HepG2 (cell line): ENCODE measurements at regions not wholly inside any gene's neighbourhood (a gene's known extent, or its start where the extent isn't known, plus 50 kb on each side); places are given as distances from the start of the nearest gene placed in this dataset.

Experiments used
- ATAC-seq: fragments of 200-7000 bp; cut with Tn5 transposase; 3 replicates; pipeline ENCODE4 v1.9.1; 2020; ENCODE audit warnings: mild to moderate bottlenecking, moderate library complexity
- BruUV-seq: library from RNA; stranded (reverse); fragments of 400-500 nt; replicated peaks from 2 replicates; lab custom pipeline; 2021; lab: Mats Ljungman, UMichigan
- CTCF ChIA-PET: fragments of 300-600 bp; formaldehyde crosslinking; extraction: SDS; loops from one replicate; lab custom pipeline; 2021; ENCODE audit warnings: low total read pairs, inconsistent platforms, low intra/inter-chr PET ratio; lab: Yijun Ruan, JAX
- POLR2A ChIA-PET: fragments of 350-600 bp; sonication (Branson Sonifier 250); formaldehyde crosslinking; loops from one replicate; lab custom pipeline; 2020; ENCODE audit warnings: antibody characterized with exemption, inconsistent platforms; lab: Yijun Ruan, JAX
- DNase-seq: peaks from one replicate; pipeline ENCODE4 v3.0.0-alpha.2; 2015; ENCODE audit warnings: low spot score
- FAIRE-seq: peaks from 3 replicates; lab custom pipeline; 2011; peaks lifted over from hg19 to GRCh38; lab: Jason Lieb, UNC
- H2AFZ ChIP-seq: one replicate; pipeline ENCODE4 v1.6.1; 2011; ENCODE audit warnings: low read length, inconsistent platforms
- H3K27ac ChIP-seq: fragments of 300-600 bp; 3 replicates; pipeline ENCODE4 v1.8.0; 2011; ENCODE audit warnings: mixed run types, mild to moderate bottlenecking, mixed read lengths, low read length, inconsistent platforms; ENCODE audit not compliant: insufficient read depth; ENCODE audit errors: extremely low read length
- H3K27me3 ChIP-seq, 2 experiments: fragments of 200-600 bp in 1 of 2; 2 replicates in 1 of 2; 3 replicates in 1 of 2; pipeline versions ENCODE4 v1.6.0 to v1.8.0; 2011; ENCODE audit warnings: low read length in 2 of 2, mild to moderate bottlenecking in 2 of 2, moderate library complexity in 2 of 2, inconsistent platforms in 1 of 2; ENCODE audit not compliant: insufficient read depth in 2 of 2, control insufficient read depth in 1 of 2
- H3K36me3 ChIP-seq, 2 experiments: fragments of 200-600 bp in 1 of 2; replicated peaks in 1 of 2; 2 replicates in 1 of 2; 3 replicates in 1 of 2; pipeline versions ENCODE4 v1.5.1 to v1.8.0; 2011; ENCODE audit warnings: low read length in 2 of 2, inconsistent platforms in 1 of 2; ENCODE audit not compliant: insufficient read depth in 2 of 2, control insufficient read depth in 1 of 2
- H3K4me1 ChIP-seq: 2 replicates; pipeline ENCODE4 v1.5.1; 2012; ENCODE audit warnings: low read length, inconsistent platforms; ENCODE audit not compliant: insufficient read depth
- H3K4me2 ChIP-seq: 2 replicates; pipeline ENCODE4 v1.6.0; 2011; ENCODE audit warnings: low read depth, low read length, inconsistent platforms
- H3K4me3 ChIP-seq, 3 experiments: fragments of 200-600 bp in 1 of 3; sonication (generic), shearing (Covaris generic) in 1 of 3; replicated peaks in 1 of 3; 2 replicates each; pipeline ENCODE4 v1.5.1; 2011 to 2016; ENCODE audit warnings: low read length in 3 of 3, inconsistent platforms in 2 of 3, low read depth in 2 of 3, mild to moderate bottlenecking in 2 of 3, control low read depth in 1 of 3, mixed read lengths in 1 of 3; ENCODE audit not compliant: insufficient read depth in 1 of 3
- H3K79me2 ChIP-seq: one replicate; pipeline ENCODE4 v1.6.1; 2011; ENCODE audit warnings: low read length, inconsistent platforms; ENCODE audit not compliant: insufficient read depth
- H3K9ac ChIP-seq: 2 replicates; pipeline ENCODE4 v1.6.0; 2011; ENCODE audit warnings: mild to moderate bottlenecking, low read depth, low read length, inconsistent platforms; ENCODE audit not compliant: insufficient read depth
- H3K9me3 ChIP-seq: 2 replicates; pipeline ENCODE4 v1.5.1; 2012; ENCODE audit warnings: mild to moderate bottlenecking, low read length
- H4K20me1 ChIP-seq: 2 replicates; pipeline ENCODE4 v1.6.0; 2011; ENCODE audit warnings: inconsistent platforms, mild to moderate bottlenecking, low read length, moderate library complexity; ENCODE audit not compliant: insufficient read depth
- CAMTA2 ChIP-seq: sonication (generic); formaldehyde crosslinking; IDR thresholded peaks from 2 replicates; pipeline ENCODE4 v1.4.0; 2020; ENCODE audit warnings: mild to moderate bottlenecking, missing genetic modification reagents, borderline replicate concordance
- DMTF1 ChIP-seq: sonication (generic); formaldehyde crosslinking; IDR thresholded peaks from 2 replicates; pipeline ENCODE4 v1.4.0; 2020; ENCODE audit warnings: mild to moderate bottlenecking, missing genetic modification reagents
- ETS1 ChIP-seq: sonication (generic); formaldehyde crosslinking; IDR thresholded peaks from 2 replicates; pipeline ENCODE4 v1.4.0; 2020; ENCODE audit warnings: missing genetic modification reagents
- GTF3A ChIP-seq: sonication (generic); formaldehyde crosslinking; conservative IDR thresholded peaks from 2 replicates; pipeline ENCODE4 v1.4.0; 2020; ENCODE audit warnings: mild to moderate bottlenecking, missing genetic modification reagents
- HBP1 ChIP-seq: IDR thresholded peaks from 2 replicates; pipeline ENCODE4 v1.6.1; 2016; ENCODE audit warnings: low read depth, control low read depth
- HIC2 ChIP-seq: sonication (generic); formaldehyde crosslinking; IDR thresholded peaks from 2 replicates; pipeline ENCODE4 v1.9.0; 2022; ENCODE audit warnings: low read depth, missing genetic modification reagents
- HMG20A ChIP-seq: IDR thresholded peaks from 2 replicates; pipeline ENCODE4 v1.6.1; 2016; ENCODE audit warnings: borderline replicate concordance
- KLF11 ChIP-seq: IDR thresholded peaks from 2 replicates; pipeline ENCODE4 v1.6.1; 2016; ENCODE audit warnings: missing compliant biosample characterization
- MLXIP ChIP-seq: sonication (generic); formaldehyde crosslinking; IDR thresholded peaks from 2 replicates; pipeline ENCODE4 v1.9.0; 2021; ENCODE audit warnings: missing genetic modification reagents, borderline replicate concordance
- NONO ChIP-seq, 2 experiments: fragments of 450-650 bp in 1 of 2; sonication (generic) in 1 of 2; formaldehyde crosslinking in 1 of 2; IDR thresholded peaks in 1 of 2; conservative IDR thresholded peaks in 1 of 2; 2 replicates each; pipeline versions ENCODE4 v1.6.1 to v1.8.0; 2017 to 2022; ENCODE audit warnings: mild to moderate bottlenecking in 1 of 2, missing genetic modification reagents in 1 of 2, moderate library complexity in 1 of 2
- ZNF460 ChIP-seq: sonication (generic); formaldehyde crosslinking; IDR thresholded peaks from 2 replicates; pipeline ENCODE4 v1.5.1; 2020; ENCODE audit warnings: missing genetic modification reagents, mild to moderate bottlenecking, borderline replicate concordance
- ZNF770 ChIP-seq: sonication (generic); formaldehyde crosslinking; IDR thresholded peaks from 2 replicates; pipeline ENCODE4 v1.5.0; 2020; ENCODE audit warnings: mild to moderate bottlenecking, missing genetic modification reagents
- WGBS: methylation state at CpG from one replicate; pipeline ENCODE4 v1.1.6; 2017; ENCODE audit warnings: low lambda C conversion rate; 5-methylcytosine and 5-hydroxymethylcytosine counted together
- in situ Hi-C: cut with HindIII; loops from 2 replicates; pipeline ENCODE4 v1.10.0; 2017; ENCODE audit warnings: low pct_unique_long_range_greater_than_20kb; ENCODE audit not compliant: extremely low pct_ligation_motif_present
- intact Hi-C: fragments of 100-400 bp; cut with micrococcal nuclease; formaldehyde crosslinking; loops from one replicate; pipeline ENCODE4 v1.10.0; 2022; ENCODE audit not compliant: unreplicated experiment

- CTCF ChIA-PET = no interaction called here
- POLR2A ChIA-PET = no interaction called here
- no peak overlapping the region for H3K4me2 ChIP-seq
- no peaks in the 10 kb centered on the region for H3K79me2 ChIP-seq
- 7% methylated on average over 2 of the region's 2 CpGs for WGBS
- no peaks in the 10 kb centered on the region for H4K20me1 ChIP-seq
- ATAC-seq = no peak
- TF ChIP-seq DMTF1 (no peak), KLF11 (CRISPR knock-in tag) (no peak), HIC2 (CRISPR knock-in tag) (no peak), MLXIP (CRISPR knock-in tag) (no peak), ETS1 (CRISPR knock-in tag) (no peak), HBP1 (CRISPR knock-in tag) (no peak), ZNF770 (CRISPR knock-in tag) (no peak), CAMTA2 (no peak), HMG20A (CRISPR knock-in tag) (no peak), ZNF460 (CRISPR knock-in tag) (no peak), NONO (IDR thresholded peaks at IDR 0.05) (no peak), NONO (CRISPR knock-in tag; conservative IDR thresholded peaks at IDR 0.05) (no peak), GTF3A (no peak)
- TF ChIP-seq, all 625 proteins: peak for 0
- in situ Hi-C loops (no loop called here), intact Hi-C loops (no loop called here)
- no peak for DNase-seq
- Histone ChIP-seq H3K4me1 (no peaks in the 10 kb centered on the region), H2AFZ (no peak overlapping the region), H3K27me3 (no peaks in the 10 kb centered on the region), H3K36me3 (no peaks in the 10 kb centered on the region), H3K27ac (no peak overlapping the region), H3K4me3 (no peak overlapping the region), H3K9ac (no peak overlapping the region), H3K9me3 (no peaks in the 10 kb centered on the region)
- no peak for FAIRE-seq
- BruUV-seq = no TSS peak
These were observed 365.7 kb downstream of the ZEB2 start for GRCh38 chr2:144154205-144154604.
